SH-SY5Y (cell line): ENCODE measurements at regions not wholly inside any gene's neighbourhood (a gene's known extent, or its start where the extent isn't known, plus 50 kb on each side); places are given as distances from the start of the nearest gene placed in this dataset.

Experiments
- GATA2 ChIP-seq: IDR thresholded peaks from 2 replicates; pipeline ENCODE4 v1.6.1; 2011; ENCODE audit warnings: mild to moderate bottlenecking, low read depth, low read length
- GATA3 ChIP-seq: IDR thresholded peaks from 2 replicates; pipeline ENCODE4 v1.6.1; 2011; ENCODE audit warnings: low read depth, mild to moderate bottlenecking, low read length, moderate library complexity

DNA sequence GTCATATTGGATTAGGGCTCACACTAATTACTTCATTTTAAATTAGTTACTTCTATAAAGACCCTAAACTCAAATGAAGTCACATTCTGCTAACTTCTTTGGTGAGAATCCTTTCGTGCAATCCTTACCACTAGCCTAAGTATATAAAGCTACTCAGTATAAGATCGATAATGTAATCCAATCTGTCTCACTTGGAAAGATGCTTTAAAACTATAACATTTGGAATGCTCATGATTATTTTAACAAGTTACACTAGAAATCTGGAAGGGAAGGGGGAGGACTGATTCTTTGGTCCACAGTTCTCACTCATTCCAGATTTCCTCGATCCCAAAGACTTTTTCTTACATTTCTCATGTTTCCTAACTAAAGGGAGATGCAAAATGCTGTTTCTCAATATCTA lies 336.4 kb upstream of the SLIT2 start:
- no peak for TF ChIP-seq GATA2
- no peak for TF ChIP-seq GATA3
